GDM1 (cell line): ENCODE measurements at regions not wholly inside any gene's neighbourhood (a gene's known extent, or its start where the extent isn't known, plus 50 kb on each side); places are given as distances from the start of the nearest gene placed in this dataset.
"Not testable (repeated sequence)": the region's sequence is repeated elsewhere in the genome, so short reads cannot be mapped to it uniquely, and the experiment has no call there.

Experiments
- DNase-seq: peaks from one replicate; lab custom pipeline; 2025; lab: John Stamatoyannopoulos, UW

DNA sequence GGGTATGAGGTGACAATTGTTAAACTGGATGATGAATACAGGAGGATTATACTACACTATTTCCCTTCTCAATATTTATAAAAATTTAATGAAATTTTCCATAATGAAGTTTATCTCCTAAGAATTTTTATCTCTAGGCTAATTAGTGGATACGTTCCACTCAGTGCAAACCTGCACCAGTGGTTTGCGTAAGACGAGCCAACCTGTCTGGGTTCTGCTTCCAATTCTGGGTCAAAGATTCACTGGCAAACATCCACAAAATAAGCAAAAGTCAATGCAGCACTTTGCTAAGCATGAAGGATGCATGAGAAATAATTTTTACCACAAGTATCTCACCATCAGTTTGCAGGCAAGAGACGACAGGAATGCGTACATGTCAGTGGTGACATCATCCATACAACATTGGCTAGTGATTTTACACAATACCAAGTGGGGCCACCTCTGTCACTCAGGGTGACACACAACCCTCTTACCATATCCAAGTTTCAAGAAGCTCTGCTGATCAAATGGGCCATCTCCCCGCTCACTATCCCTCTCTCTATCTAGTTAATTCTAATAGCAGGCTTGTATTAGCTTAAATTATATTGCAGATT lies 51.7 kb downstream of the FAM50B start:
- DNase-seq: no peak

DNA sequence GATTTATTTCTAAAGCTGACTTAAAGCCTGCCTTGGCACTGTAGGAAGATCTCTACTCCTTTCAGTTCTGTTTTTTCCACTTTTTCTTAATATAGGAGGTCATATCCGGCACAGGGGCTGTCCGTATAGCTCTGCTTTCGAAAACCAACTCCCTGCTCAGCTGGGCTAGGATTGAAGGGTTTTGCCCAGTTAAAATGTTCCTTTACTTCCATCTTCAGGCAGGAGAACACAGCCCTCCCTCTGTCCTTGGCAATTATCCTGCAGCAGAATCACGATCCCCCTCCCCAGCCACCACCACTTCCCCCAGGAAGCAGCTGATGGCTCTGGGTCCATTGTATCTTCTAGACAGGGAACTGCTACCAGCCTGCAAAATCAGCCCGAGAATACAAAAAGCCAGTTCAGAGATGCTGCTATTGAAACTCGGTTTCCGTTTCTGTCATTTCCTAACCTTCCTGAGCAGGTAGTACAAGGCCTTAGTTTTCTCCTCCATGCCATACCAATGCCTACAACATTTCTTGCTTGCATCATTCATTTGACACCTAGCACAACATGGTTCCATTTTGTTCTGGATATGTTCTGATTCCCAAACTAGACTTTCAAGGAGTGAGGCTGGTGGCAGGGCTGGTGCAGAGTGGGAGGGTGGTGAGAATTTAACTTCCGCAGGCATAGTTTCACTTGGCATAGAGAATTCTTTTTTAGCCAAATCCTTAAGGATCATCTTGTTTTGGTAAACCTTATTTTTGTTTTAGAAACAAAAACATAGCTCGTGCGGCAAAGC lies 53.9 kb downstream of the FAM50B start:
- no peak for DNase-seq

DNA sequence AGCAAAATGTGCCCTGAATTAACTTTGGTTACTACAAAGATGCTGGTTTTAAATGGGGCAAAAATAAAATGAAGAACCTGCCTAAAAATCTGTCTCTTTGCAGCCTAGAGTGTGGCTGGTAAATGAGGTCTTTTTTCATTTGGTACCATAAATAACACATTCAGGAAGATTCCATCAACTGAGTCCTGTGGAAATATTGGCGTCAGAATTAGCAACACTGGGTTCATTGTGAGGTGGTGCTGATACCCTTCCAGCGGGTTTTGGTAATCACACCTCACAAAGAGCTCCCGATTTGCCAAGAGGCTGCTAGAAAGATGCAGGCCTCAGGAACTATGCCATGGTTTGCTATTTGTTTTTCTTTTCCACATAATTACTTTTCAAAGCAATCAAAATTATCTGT lies 55.3 kb downstream of the FAM50B start:
- no peak for DNase-seq

DNA sequence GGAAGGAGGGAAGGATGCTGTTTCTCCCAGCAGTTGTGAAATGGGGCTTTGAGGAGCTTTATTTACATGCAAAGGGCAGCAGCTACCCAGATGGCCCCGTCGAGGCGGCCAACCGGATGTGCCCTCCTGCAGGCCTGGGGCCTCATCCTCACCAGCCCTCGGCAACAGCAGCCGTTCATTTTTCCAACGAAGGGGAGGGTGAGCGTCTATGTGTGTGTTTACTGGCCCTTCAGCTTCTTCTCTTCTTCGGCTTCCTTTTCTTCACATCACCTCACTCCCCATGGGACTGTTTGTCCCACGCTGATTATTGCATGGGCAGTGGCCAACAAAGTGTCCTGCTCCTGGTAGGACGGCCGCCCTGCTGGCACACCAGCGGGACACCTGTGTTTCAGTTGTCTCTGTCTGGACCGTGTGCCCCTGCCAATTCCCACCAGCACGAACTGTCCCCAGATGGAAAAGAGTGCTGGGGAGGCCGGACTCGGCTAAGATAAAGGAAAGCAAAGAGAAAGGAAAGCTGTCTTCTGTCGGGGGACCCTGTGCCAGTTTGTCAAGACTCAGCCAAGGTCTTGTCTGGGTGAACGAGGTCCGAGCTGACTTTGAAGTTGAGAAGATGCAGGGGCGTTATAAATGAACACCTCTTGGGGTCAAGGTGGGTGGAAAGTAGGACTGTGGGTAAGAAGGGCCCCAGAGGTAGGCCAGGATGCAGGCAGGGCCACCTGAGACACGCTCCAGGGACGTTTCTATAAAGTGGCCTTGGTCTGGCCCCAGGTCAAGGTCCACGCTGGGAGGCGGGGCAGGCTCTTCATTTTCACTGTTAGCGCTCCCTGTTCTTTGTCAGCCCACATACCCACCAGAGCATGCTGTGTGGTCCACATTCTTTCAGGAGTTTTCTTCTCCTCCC lies 57.0 kb downstream of the FAM50B start:
- no peak for DNase-seq

DNA sequence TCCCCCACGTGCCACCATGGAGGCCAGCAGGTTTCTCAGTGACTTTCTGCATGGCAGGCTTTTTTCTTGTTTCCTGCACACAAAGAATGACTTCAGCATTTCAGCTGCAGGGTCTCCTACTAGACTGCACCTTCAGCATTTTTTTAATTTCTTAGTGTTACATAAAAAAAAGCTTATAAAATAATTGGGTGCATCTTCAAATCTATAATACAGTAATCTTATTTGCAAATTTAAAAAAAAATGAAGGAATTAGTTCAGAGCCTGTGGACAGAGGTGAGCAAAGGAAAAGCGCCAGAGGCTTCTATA lies 57.6 kb downstream of the FAM50B start:
- DNase-seq: no peak

DNA sequence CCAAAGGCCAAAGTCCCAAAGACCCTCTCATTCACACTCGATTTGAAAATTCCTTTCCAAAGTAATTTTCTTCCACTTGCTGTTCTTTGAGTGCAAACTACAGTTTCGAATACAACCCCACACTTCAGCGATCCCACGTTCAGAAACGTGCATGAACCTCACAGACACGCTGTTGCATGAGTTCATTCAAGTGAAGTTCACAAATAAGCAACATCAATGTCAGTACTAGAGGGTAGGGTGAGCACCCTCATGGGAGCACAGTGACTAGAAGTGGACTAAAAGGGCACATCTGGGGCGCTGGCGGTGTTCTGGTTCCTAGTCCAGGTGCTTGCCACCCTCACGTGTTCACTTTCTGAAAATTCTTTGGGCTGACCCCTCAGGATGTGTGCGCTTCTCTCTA lies 59.0 kb downstream of the FAM50B start:
- DNase-seq: no peak

DNA sequence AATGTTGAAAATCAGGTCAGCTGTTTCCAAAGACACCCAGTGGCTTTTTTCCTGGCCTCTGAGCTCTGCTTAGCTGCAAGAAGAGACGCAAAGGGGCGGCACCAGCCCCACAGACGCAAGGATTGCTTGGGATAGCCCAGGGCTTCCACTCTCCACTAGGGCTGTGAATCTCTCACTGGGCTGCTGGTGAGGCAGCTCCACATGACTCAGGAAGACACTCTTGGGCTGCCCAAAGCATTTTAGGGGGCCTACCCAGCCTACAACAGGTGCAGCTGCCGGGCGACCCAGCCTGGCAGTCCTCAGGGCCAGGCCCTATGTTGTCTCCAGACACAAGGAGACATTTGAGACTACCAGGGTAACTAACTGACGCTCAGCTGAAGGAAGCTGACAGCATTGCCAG lies 59.8 kb downstream of the FAM50B start:
- no peak for DNase-seq

DNA sequence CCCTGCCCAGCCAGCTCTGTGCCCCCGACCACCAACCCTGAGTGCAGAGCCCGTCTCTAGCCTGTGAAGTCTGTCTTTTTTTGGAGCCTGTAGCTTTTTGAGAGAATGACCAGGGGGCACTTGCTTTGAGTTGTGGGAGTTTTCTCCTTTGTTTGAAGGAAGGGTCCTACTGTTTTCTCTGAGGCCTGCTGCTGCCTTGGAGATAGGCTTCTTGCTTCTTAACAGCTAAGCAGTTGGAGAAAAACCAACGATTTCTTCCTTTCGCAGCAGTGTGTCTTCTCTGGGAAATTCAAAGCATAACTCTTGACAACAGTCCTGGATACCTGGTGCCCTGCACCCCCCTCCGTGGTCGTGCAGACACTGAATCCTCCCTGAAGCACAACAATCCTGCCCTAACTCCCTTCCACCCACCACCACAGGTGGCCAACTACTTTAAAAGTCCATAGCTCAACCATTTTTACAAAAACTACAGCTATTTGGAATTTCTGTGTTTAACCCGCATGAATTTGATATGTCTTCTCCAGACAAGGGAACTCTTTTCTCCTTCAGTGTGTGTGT lies 61.0 kb downstream of the FAM50B start:
- DNase-seq: no peak

DNA sequence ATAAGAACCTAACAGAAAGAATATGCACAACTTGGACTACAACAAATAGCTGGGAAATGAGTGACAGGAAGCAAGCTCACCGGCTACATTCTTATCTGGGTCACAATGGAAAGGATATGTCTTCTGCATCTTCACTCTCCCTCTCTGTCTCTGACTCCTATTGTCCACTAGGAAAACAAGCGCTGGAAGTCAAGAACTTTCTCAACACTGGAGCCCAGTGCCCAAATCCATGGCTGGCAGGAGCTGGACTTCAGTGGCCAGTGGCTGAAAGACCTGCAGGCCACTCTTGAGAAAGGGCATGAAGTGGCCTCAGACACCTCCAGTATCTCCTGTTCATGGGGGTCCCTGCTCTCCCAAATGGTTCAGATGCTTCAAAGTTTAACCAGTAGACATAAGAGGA lies 62.0 kb downstream of the FAM50B start:
- no peak for DNase-seq

DNA sequence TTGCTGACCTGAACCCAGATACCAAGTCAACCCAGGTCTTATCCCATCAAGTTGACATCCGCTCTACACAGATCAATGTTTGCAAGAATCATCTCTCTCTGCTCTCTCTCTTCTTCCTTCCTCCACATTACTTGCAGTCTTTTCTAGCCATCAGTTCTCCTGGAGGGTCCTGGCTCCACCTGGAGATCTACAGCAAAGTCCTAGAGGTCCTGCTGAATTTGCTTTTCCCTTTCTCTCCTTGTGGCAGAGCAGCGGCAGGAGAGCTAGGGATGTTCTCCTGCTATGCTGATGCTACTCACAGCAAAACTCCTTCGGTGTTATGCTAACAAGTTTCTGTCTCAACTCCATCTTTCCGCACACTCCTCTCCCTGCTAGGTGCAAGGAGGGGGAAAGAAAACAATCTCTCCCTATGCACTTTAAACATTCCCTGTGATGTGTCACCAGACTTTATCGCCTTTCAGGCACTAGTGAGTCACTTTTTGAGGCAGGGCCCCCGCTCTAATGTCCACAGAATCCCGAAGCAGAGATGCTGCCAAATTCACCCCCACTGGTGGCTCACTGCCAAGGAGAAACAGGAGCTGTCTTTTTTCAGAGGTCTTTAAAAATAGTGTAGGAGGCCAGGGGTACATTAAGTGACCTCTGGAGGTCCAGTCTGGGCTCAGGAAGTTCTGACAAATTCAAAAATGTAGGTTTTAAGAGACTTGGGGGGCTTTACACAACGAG lies 62.6 kb downstream of the FAM50B start:
- no peak for DNase-seq

DNA sequence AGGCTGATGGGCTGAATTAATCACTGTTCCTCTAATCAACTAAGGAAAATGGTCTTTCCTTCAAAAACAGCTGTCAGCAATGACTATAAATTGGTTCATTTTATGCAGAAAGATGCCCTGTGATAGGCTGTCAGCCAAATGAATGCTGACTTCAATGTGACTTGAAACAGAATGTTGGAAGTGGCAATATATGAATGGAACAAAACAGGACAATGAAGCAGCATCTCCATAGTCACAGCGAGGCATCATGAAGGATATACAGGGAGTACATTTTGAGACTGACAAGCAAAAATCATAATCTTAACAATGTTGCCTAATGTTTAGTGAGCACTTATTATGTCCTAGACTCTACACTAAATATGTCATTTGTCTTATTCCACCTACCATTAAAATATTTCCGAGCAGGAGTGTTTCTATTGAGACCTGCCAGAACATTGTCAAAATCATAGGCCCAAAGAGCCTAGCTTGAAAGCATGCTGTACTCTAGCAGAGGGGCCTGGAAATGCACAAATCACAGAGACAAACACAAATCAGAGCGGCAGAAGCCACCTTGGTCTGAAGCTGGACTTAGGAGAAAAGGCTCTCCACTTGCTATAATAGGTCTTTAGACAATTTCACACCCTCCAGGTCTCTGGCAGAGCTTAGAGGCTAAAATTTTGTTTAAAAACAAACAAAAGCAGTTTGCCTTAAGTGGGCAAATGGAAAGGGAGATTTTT lies 63.3 kb downstream of the FAM50B start:
- no peak for DNase-seq

DNA sequence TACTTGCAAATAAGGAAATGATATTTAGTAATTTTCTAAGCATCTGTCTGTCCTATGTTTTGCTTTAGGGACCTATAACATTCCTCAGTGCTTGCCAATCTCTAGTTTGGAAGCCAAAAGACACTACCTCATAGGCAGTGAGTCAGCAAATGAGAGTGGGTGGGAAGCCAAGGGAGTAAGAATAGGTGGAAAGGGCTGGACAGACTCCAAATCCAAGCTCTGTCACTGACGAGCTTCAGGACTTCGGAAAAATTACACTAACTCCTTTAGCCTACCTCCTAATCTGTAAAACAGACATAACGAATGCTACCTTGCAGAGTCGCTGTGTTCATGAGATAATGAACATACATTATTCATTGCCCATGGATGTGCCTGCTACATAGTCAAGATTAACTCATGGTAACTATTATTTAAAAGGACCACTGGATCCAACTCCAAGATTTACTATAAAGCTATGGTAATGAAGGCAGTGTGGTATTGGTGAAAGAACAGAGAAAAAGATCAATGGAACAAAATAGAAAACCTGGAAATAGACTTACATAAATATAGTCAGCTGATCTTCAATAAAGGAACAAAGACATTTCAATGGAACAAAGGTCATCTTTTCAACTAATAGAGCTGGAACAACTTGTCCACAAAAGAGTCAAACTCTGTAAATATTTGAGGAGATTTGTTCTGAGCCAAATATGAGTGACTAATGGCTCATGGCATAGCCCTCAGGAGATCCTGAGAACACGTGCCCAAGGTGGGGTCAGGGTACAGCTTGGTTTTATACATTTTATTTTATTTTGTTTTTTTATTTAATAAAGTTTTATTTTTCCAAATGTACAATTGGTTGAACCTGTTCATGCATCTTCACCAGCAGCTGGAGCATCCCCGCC lies 64.1 kb downstream of the FAM50B start:
- DNase-seq: no peak

DNA sequence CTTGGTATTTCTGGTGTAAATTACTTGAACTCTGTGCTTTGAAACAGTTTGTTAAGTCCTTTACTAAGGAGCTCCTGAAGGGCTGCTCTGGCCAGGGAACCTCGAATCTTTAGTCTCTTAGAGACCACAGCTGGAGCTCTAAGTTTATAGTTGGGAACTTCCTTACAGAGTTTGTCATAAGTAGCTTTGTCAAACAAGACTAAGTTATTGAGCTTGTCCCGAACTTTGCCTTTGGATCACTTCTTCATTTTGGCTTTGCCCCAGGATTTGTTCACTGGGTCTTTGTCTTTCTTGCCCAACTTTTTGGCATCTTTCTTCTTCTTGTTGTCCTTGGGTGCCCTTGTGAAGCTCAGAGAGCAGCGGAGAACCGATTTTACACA lies 64.8 kb downstream of the FAM50B start:
- no peak for DNase-seq

DNA sequence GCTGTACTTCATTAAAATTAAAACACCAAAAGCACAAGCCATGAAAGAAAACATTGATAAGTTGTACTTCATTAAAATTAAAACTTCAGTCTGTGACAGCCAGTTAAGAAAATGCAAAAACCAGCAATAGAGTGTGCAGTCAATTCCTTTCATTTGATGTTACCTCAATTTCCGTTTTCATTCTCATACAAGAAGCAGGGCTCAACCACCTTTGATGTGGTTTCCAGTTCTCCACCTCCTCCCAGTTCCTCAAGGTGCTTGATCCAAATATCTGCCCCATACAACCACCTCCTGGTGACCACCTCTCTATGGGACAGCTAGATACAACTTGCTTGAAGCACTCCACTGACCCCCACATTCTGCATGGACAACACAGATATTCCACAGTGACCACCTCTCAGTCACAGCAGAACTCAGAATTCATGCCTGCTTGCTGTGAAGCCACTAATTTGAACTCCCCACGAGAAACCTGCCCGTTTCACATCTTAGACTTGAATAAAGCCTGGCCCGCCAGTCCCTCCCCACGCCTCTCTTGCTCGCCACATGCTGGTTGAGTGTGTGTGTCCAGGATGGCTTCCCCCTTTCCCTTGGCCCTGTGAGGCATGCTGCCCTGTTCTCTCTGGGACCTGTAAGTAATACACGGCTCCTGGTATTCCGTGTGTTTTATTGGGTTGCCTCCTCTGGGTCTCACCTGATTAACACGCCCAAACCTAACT lies 66.1 kb downstream of the FAM50B start:
- no peak for DNase-seq

DNA sequence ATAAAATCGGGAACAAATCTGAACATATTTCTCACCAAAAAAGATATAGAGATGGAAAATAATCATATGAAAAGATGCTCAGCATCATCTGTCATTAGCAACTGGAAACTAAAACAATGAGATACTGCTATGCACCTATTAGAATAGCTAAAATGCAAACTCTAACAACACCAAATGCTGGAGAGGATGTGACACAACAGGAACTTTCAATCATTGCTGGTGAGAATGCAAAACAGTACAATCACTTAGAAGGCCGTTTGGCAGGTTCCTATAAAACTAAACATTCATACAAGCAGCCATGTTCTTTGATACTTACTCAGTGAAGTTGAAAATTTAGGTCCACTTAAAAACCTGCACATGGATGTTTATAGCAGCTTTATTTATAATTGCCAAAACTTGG lies 67.0 kb downstream of the FAM50B start:
- DNase-seq: no peak

DNA sequence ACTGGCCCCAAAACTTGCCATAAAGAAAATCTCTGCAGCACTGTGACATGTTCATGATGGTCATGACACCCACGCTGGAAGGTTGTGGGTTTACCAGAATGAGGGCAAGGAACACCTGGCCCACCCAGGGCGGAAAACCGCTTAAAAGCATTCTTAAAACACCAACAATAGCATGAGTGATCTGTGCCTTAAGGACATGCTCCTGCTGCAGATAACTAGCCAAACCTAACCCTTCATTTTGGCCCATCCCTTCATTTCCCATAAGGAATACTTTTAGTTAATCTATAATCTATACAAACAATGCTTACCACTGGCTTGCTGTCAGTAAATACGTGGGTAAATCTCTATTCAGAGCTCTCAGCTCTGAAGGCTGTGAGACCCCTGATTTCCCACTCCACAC lies 67.6 kb downstream of the FAM50B start:
- not testable (repeated sequence) for DNase-seq

DNA sequence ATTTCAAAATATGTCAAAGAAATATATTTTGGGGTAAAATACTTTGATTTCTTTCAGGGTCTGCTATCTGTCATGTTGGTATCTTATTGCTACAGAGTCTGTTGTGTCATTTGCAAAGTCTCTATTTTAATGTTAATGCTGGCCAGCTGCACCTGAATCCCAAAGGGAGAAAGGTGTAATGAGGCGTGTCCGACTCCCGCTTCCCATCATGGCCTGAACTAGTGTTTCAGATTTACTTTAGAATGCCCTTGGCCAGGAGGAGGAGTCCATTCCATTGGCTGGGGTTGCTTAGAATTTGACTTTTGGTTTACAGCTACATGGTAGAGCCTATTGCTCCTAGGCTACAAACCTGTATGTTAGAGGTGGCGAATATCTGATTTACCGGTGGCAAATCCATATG lies 69.3 kb downstream of the FAM50B start:
- DNase-seq: no peak

DNA sequence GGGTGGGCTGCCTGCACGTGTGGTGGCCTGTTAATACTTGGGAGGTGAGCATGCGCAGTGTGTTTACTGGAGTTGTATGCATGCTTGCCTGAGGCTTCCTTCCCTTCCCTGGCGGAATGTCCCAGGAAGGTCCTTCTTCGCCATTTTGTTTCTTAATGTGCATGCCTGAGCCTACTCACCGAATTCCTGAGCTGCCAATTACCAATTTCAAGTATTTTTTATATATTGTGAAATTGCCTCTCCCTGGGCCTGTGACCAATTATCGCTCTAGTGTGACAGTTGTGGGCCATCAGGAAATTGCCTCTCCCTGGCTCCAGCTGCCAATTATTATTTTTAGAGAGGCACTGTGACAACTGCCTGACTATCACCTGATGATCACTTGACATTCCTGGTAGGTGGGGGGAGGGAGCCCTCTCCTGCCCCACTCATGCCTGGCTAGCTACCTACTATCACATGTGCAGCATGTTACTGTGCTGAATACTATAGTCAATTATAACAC lies 70.0 kb downstream of the FAM50B start:
- DNase-seq: no peak

DNA sequence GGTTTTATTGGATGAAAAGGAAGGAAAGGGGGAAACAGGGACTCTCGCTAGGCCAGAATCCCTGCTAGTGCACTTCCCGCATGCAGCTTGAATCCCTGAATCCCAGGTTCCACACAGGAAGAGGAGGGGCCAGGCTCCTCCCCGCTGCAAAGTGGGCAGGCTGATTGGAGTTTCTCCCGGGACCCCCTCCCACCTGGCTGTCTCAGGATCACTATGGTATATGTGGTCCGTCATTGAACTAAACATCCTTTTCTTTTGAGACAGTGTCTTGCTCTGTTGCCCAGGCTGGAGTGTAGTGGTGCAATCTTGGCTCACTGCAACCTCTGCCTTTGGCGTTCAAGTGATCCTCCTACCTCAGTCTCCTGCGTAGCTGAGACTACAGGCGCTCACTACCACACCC lies 70.7 kb downstream of the FAM50B start:
- DNase-seq: no peak

DNA sequence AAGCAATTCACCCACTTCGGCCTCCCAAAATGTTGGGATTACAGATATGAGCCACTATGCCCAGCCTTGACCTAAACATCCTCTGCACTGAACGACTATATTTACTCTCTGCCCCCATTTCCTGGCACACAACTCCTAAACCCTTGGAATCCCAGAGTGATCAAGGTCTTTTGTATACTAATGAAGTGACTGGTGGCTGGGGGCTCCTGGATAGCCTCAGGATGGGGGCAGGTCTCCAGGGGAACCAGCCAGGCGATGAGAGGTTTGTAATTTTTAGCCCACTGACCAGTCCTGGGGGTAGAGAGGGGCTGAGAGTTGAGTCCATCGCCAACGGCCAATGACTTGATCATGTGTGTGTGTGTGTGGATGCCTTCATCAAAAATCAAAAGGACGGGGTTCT lies 71.1 kb downstream of the FAM50B start:
- DNase-seq: no peak
